Thyroid gland (tissue), 4 donors: ENCODE measurements at regions not wholly inside any gene's neighbourhood (a gene's known extent, or its start where the extent isn't known, plus 50 kb on each side); places are given as distances from the start of the nearest gene placed in this dataset.
A peak's percentile ranks its signal among the peaks of the same experiment; 100 is the strongest.

Experiments used
- DNase-seq, 2 donors: peaks; one replicate each; pipeline ENCODE4 v3.0.0-alpha.2; 2019
- H3K27ac ChIP-seq, 3 donors: fragments of 200-600 bp; sonication (generic); 1 replicate in 2 of 3; 2 replicates in 1 of 3; pipeline ENCODE4 v1.5.1; 2016 to 2019; ENCODE audit warnings: mild to moderate bottlenecking in 1 of 3, moderate library complexity in 1 of 3
- H3K27me3 ChIP-seq: fragments of 200-600 bp; sonication (generic); one replicate; pipeline ENCODE4 v1.5.1; 2019
- H3K36me3 ChIP-seq, 2 donors: fragments of 200-600 bp; sonication (generic); one replicate each; pipeline ENCODE4 v1.5.1; 2016 to 2019
- H3K4me1 ChIP-seq, 2 donors: fragments of 200-600 bp; sonication (generic); one replicate each; pipeline ENCODE4 v1.5.1; 2017 to 2019
- H3K4me3 ChIP-seq, 3 donors: fragments of 200-600 bp; sonication (generic); replicated peaks in 1 of 3; 1 replicate in 2 of 3; 2 replicates in 1 of 3; pipeline ENCODE4 v1.5.1; 2016; ENCODE audit warnings: mild to moderate bottlenecking in 1 of 3
- H3K9me3 ChIP-seq: fragments of 200-600 bp; sonication (generic); one replicate; pipeline ENCODE4 v1.5.1; 2017
- POLR2A ChIP-seq, 2 donors: fragments of 450-650 bp; IDR thresholded peaks; one replicate each; pipeline ENCODE4 v1.6.1; 2017; ENCODE audit warnings: antibody characterized with exemption in 2 of 2, mild to moderate bottlenecking in 2 of 2, moderate library complexity in 1 of 2
- WGBS, 2 donors: methylation state at CpG; one replicate each; pipeline ENCODE4 v1.1.5; 2017; 5-methylcytosine and 5-hydroxymethylcytosine counted together
- intact Hi-C: fragments of 100-400 bp; cut with DNase I; formaldehyde crosslinking; loops from one replicate; pipeline ENCODE4 v1.15.1; 2023
- TF ChIP-seq, protein P1 (sequence below), 6 experiments: fragments of 200-600 bp in 3 of 6; fragments of 450-650 bp in 3 of 6; sonication (generic) in 3 of 6; IDR thresholded peaks; one replicate each; pipeline ENCODE4 v1.5.1; 2016 to 2019; ENCODE audit warnings: antibody characterized with exemption in 6 of 6, mild to moderate bottlenecking in 2 of 6, inconsistent platforms in 1 of 6, moderate library complexity in 1 of 6

GRCh38 chr10:128324058-128324827, 198.0 kb upstream of the MKI67 start:
- Histone ChIP-seq H3K4me3 (no peak overlapping the region), H3K4me1 (no peaks in the 10 kb centered on the region), H3K27ac (no peak overlapping the region), H3K36me3 (no peaks in the 10 kb centered on the region), H3K9me3 (no peaks in the 10 kb centered on the region), H3K27me3 (no peaks in the 10 kb centered on the region)
- DNase-seq = peak; percentile 10 to 16
- 45 to 46% methylated on average over 13 to 14 of the region's 14 CpGs for whole genome bisulfite sequencing, 2 donors
- TF ChIP-seq, protein P1, sequence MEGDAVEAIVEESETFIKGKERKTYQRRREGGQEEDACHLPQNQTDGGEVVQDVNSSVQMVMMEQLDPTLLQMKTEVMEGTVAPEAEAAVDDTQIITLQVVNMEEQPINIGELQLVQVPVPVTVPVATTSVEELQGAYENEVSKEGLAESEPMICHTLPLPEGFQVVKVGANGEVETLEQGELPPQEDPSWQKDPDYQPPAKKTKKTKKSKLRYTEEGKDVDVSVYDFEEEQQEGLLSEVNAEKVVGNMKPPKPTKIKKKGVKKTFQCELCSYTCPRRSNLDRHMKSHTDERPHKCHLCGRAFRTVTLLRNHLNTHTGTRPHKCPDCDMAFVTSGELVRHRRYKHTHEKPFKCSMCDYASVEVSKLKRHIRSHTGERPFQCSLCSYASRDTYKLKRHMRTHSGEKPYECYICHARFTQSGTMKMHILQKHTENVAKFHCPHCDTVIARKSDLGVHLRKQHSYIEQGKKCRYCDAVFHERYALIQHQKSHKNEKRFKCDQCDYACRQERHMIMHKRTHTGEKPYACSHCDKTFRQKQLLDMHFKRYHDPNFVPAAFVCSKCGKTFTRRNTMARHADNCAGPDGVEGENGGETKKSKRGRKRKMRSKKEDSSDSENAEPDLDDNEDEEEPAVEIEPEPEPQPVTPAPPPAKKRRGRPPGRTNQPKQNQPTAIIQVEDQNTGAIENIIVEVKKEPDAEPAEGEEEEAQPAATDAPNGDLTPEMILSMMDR (IDR thresholded peaks at IDR 0.05) = no peak
- TF ChIP-seq POLR2A (IDR thresholded peaks at IDR 0.05) = no peak
- intact Hi-C loops = no loop called here

DNA sequence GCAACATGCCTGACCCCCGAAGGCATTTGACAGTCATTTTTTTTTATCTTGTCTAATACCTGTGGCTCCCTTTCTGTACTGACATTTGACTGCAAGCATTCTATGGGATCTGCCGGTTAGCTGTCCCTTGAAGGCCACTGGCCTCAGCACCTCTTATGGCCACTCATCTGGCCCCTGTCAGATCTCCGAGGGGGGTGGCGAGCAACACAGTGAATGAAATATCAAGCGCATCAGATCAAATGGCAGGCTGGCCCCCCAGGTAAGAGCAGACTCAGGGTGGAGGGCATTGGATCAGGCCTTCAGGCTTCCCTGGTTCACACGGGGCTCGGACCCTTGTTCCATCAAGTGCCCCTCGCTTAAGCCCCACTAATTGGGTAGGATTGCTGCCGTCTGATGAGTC, 199.6 kb upstream of the MKI67 start:
- H3K27me3 ChIP-seq = no peaks in the 10 kb centered on the region
- DNase-seq = no peak
- WGBS, 2 donors = 82 to 86% methylated on average over 9 of the region's 9 CpGs
- H3K4me3 ChIP-seq = no peak overlapping the region
- H3K4me1 ChIP-seq = no peaks in the 10 kb centered on the region
- intact Hi-C loops = no loop called here
- no peaks in the 10 kb centered on the region for H3K36me3 ChIP-seq
- no peak overlapping the region for H3K27ac ChIP-seq
- H3K9me3 ChIP-seq = no peaks in the 10 kb centered on the region
- TF ChIP-seq, protein P1 (IDR thresholded peaks at IDR 0.05) = no peak
- TF ChIP-seq POLR2A (IDR thresholded peaks at IDR 0.05) = no peak

- no peaks in the 10 kb centered on the region for H3K27me3 ChIP-seq
- H3K36me3 ChIP-seq = no peaks in the 10 kb centered on the region
- no peaks in the 10 kb centered on the region for H3K4me1 ChIP-seq
- no peaks in the 10 kb centered on the region for H3K9me3 ChIP-seq
- WGBS, 2 donors = 82 to 86% methylated on average over 19 of the region's 19 CpGs
- intact Hi-C loops = no loop called here
- no peak overlapping the region for H3K4me3 ChIP-seq
- H3K27ac ChIP-seq = no peak overlapping the region
- TF ChIP-seq, protein P1 (IDR thresholded peaks at IDR 0.05) = no peak
- TF ChIP-seq POLR2A (IDR thresholded peaks at IDR 0.05) = no peak
- no peak for DNase-seq
These were observed 200.0 kb upstream of the MKI67 start for GRCh38 chr10:128326251-128326650.

DNA sequence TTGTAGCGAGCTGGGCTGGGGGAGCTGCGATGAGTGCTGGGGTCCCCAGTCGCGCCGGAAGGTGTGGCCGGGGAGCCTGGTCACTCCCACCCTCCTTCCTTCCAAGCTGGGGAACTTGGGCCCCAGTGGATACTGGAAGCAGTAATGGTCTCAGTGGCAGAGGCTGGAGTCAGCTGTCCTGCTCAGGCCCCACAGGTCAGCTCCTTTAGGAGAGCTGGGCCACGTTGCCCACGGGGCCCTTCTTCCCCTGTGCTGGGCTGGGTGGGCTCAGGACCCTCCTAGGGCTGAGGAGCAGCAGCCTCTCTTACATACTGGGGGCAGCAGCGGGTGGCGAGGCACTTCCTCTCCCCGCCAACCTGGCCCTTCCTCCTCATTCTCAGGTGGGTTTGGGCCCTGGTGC, 200.6 kb upstream of the MKI67 start:
- DNase-seq = no peak
- Histone ChIP-seq H3K36me3 (no peaks in the 10 kb centered on the region), H3K4me1 (no peaks in the 10 kb centered on the region), H3K9me3 (no peaks in the 10 kb centered on the region), H3K27ac (no peak overlapping the region), H3K27me3 (no peaks in the 10 kb centered on the region), H3K4me3 (no peak overlapping the region)
- 92 to 96% methylated on average over 9 of the region's 11 CpGs for WGBS, 2 donors
- TF ChIP-seq, protein P1 (IDR thresholded peaks at IDR 0.05) = no peak
- TF ChIP-seq POLR2A (IDR thresholded peaks at IDR 0.05) = no peak
- intact Hi-C loops = no loop called here

- Histone ChIP-seq H3K4me1 (peaks cover 0 to 7% of the 10 kb centered on the region in 2 donors), H3K36me3 (no peaks in the 10 kb centered on the region), H3K27ac (no peak overlapping the region), H3K27me3 (no peaks in the 10 kb centered on the region), H3K4me3 (no peak overlapping the region), H3K9me3 (no peaks in the 10 kb centered on the region)
- no peak for DNase-seq
- TF ChIP-seq POLR2A (IDR thresholded peaks at IDR 0.05) = no peak
- TF ChIP-seq, protein P1 (IDR thresholded peaks at IDR 0.05) = no peak
- whole genome bisulfite sequencing, 2 donors = 68 to 77% methylated on average over 6 of the region's 6 CpGs
- intact Hi-C loops = no loop called here
These were observed 210.2 kb upstream of the MKI67 start for GRCh38 chr10:128336401-128336800.
